WTC11 (cell line): ENCODE measurements at regions not wholly inside any gene's neighbourhood (a gene's known extent, or its start where the extent isn't known, plus 50 kb on each side); places are given as distances from the start of the nearest gene placed in this dataset.

ENCODE experiments used
- CTCF ChIP-seq: fragments of 200-600 bp; IDR thresholded peaks from 2 replicates; pipeline ENCODE4 v1.8.0; 2022; ENCODE audit warnings: antibody characterized with exemption
- IRF1 ChIP-seq: sonication (generic); formaldehyde crosslinking; IDR thresholded peaks from 2 replicates; pipeline ENCODE4 v1.8.0; 2023; ENCODE audit warnings: missing genetic modification reagents

- TF ChIP-seq IRF1 (CRISPR knock-in tag) (no peak), CTCF (no peak)
These were observed 137.4 kb downstream of the AKAIN1 start for GRCh38 chr18:5059696-5060032.
